ENCODE measurements at regions not wholly inside any gene's neighbourhood (a gene's known extent, or its start where the extent isn't known, plus 50 kb on each side); places are given as distances from the start of the nearest gene placed in this dataset.

- TF ChIP-seq, protein P1, sequence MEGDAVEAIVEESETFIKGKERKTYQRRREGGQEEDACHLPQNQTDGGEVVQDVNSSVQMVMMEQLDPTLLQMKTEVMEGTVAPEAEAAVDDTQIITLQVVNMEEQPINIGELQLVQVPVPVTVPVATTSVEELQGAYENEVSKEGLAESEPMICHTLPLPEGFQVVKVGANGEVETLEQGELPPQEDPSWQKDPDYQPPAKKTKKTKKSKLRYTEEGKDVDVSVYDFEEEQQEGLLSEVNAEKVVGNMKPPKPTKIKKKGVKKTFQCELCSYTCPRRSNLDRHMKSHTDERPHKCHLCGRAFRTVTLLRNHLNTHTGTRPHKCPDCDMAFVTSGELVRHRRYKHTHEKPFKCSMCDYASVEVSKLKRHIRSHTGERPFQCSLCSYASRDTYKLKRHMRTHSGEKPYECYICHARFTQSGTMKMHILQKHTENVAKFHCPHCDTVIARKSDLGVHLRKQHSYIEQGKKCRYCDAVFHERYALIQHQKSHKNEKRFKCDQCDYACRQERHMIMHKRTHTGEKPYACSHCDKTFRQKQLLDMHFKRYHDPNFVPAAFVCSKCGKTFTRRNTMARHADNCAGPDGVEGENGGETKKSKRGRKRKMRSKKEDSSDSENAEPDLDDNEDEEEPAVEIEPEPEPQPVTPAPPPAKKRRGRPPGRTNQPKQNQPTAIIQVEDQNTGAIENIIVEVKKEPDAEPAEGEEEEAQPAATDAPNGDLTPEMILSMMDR (IDR thresholded peaks at IDR 0.05), result no peak
- TF ChIP-seq EP300 (IDR thresholded peaks at IDR 0.05), result no peak
Measured at GRCh38 chr11:71366076-71366475, 82.1 kb downstream of the DHCR7 start.

Measured in suprapubic skin (tissue), 3 donors.